ENCODE measurements at regions not wholly inside any gene's neighbourhood (a gene's known extent, or its start where the extent isn't known, plus 50 kb on each side); places are given as distances from the start of the nearest gene placed in this dataset.

GRCh38 chr12:107356266-107356936 is 263.1 kb upstream of the CRY1 start:
- no peak for DNase-seq
- intact Hi-C loops (cut with DNase I) = no loop called here

- intact Hi-C loops (cut with DNase I) = no loop called here
- no peak for DNase-seq
Observed at GRCh38 chr12:107356937-107357295, 263.6 kb upstream of the CRY1 start.

GRCh38 chr12:107359382-107359781 is 266.0 kb upstream of the CRY1 start:
- intact Hi-C loops (cut with DNase I) = no loop called here
- no peak for DNase-seq

- no peak for DNase-seq
- intact Hi-C loops (cut with DNase I) = no loop called here
Observed at GRCh38 chr12:107360033-107360432, 266.7 kb upstream of the CRY1 start.

- intact Hi-C loops (cut with DNase I) = no loop called here
- DNase-seq = no peak
Observed at GRCh38 chr12:107360482-107360881, 267.1 kb upstream of the CRY1 start.

- DNase-seq = no peak
- intact Hi-C loops (cut with DNase I) = no loop called here
Observed at GRCh38 chr12:107361970-107362369, 268.6 kb upstream of the CRY1 start.

GRCh38 chr12:107362960-107363359 is 269.6 kb upstream of the CRY1 start:
- intact Hi-C loops (cut with DNase I) = no loop called here
- no peak for DNase-seq

- no peak for DNase-seq
- intact Hi-C loops (cut with DNase I) = no loop called here
Observed at GRCh38 chr12:107364875-107365518, 271.6 kb upstream of the CRY1 start.

- intact Hi-C loops (cut with DNase I) = no loop called here
- DNase-seq = no peak
Observed at GRCh38 chr12:107365703-107366102, 272.4 kb upstream of the CRY1 start.

GRCh38 chr12:107366322-107366721 is 273.0 kb upstream of the CRY1 start:
- no peak for DNase-seq
- intact Hi-C loops (cut with DNase I) = no loop called here

- no peak for DNase-seq
- intact Hi-C loops (cut with DNase I) = no loop called here
Observed at GRCh38 chr12:107368586-107368985, 275.2 kb upstream of the CRY1 start.

- intact Hi-C loops (cut with DNase I) = no loop called here
- DNase-seq = no peak
Observed at GRCh38 chr12:107369006-107369405, 275.7 kb upstream of the CRY1 start.

GRCh38 chr12:107369679-107370078 is 276.3 kb upstream of the CRY1 start:
- peak in 1 of 42 donors; percentile 5 for DNase-seq
- intact Hi-C loops (cut with DNase I) = no loop called here

GRCh38 chr12:107372229-107372658 is 278.9 kb upstream of the CRY1 start:
- intact Hi-C loops (cut with DNase I) = no loop called here
- DNase-seq = no peak

GRCh38 chr12:107373238-107373809 is 280.0 kb upstream of the CRY1 start:
- no peak for DNase-seq
- intact Hi-C loops (cut with DNase I) = no loop called here

- intact Hi-C loops (cut with DNase I) = no loop called here
- no peak for DNase-seq
Observed at GRCh38 chr12:107374161-107374840, 281.0 kb upstream of the CRY1 start.

- intact Hi-C loops (cut with DNase I) = no loop called here
- DNase-seq = no peak
Observed at GRCh38 chr12:107375231-107375630, 281.9 kb upstream of the CRY1 start.

GRCh38 chr12:107377596-107378385 is 284.4 kb upstream of the CRY1 start:
- DNase-seq = no peak
- intact Hi-C loops (cut with DNase I) = no loop called here

GRCh38 chr12:107378609-107379008 is 285.3 kb upstream of the CRY1 start:
- DNase-seq = no peak
- intact Hi-C loops (cut with DNase I) = no loop called here
